ENCODE measurements at regions not wholly inside any gene's neighbourhood (a gene's known extent, or its start where the extent isn't known, plus 50 kb on each side); places are given as distances from the start of the nearest gene placed in this dataset.

- no peak for DNase-seq
Observed at GRCh38 chr17:79215631-79216030, 141.0 kb downstream of the ENGASE start.

GRCh38 chr17:79214940-79215604, 140.4 kb downstream of the ENGASE start:
- DNase-seq, result no peak

- DNase-seq, result no peak
Observed at GRCh38 chr17:79214459-79214858, 139.8 kb downstream of the ENGASE start.

GRCh38 chr17:79213305-79213704, 138.7 kb downstream of the ENGASE start:
- no peak for DNase-seq

- no peak for DNase-seq
Observed at GRCh38 chr17:79212149-79213087, 137.8 kb downstream of the ENGASE start.

GRCh38 chr17:79211061-79211770, 136.6 kb downstream of the ENGASE start:
- no peak for DNase-seq

GRCh38 chr17:79210638-79211037, 136.0 kb downstream of the ENGASE start:
- no peak for DNase-seq

GRCh38 chr17:79207960-79208359, 133.3 kb downstream of the ENGASE start:
- DNase-seq, result no peak

- DNase-seq, result no peak
Observed at GRCh38 chr17:79205688-79206205, 131.1 kb downstream of the ENGASE start.

GRCh38 chr17:79204261-79204660, 129.6 kb downstream of the ENGASE start:
- no peak for DNase-seq

- no peak for DNase-seq
Observed at GRCh38 chr17:79203657-79204056, 129.0 kb downstream of the ENGASE start.

GRCh38 chr17:79203016-79203415, 128.4 kb downstream of the ENGASE start:
- DNase-seq, result no peak

GRCh38 chr17:79202480-79202879, 127.9 kb downstream of the ENGASE start:
- DNase-seq, result no peak

GRCh38 chr17:79201536-79202227, 127.1 kb downstream of the ENGASE start:
- DNase-seq, result peak; percentile 34

- no peak for DNase-seq
Observed at GRCh38 chr17:79201119-79201518, 126.5 kb downstream of the ENGASE start.

GRCh38 chr17:79196913-79197312, 122.3 kb downstream of the ENGASE start:
- no peak for DNase-seq

GRCh38 chr17:79192503-79193351, 118.1 kb downstream of the ENGASE start:
- no peak for DNase-seq

GRCh38 chr17:79191270-79191934, 116.8 kb downstream of the ENGASE start:
- DNase-seq, result no peak

- DNase-seq, result no peak
Observed at GRCh38 chr17:79189305-79189704, 114.7 kb downstream of the ENGASE start.

GRCh38 chr17:79188685-79189084, 114.1 kb downstream of the ENGASE start:
- DNase-seq, result no peak

GRCh38 chr17:79188048-79188447, 113.4 kb downstream of the ENGASE start:
- no peak for DNase-seq
